ENCODE measurements at regions not wholly inside any gene's neighbourhood (a gene's known extent, or its start where the extent isn't known, plus 50 kb on each side); places are given as distances from the start of the nearest gene placed in this dataset.

DNA sequence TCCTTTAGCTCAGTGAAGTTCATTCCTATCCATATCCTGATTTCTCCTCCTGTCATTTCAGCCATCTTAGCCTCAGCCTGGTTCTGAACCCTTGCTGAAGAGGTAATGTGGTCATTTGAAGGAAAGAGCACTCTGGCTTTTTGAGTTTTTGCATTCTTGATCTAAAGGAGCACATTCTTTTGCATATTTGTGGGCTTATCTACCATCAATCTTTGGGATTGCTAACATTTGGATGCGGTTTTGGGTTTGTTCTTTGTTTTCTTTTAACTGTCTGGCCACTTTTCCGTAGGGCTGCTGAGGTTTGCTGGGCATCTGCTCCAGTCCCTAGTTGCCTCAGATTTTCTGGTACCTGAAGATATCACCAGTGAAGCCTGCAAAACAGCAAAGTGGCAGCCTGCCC is 238.3 kb downstream of the EPM2A start:
- TF ChIP-seq, protein P1, sequence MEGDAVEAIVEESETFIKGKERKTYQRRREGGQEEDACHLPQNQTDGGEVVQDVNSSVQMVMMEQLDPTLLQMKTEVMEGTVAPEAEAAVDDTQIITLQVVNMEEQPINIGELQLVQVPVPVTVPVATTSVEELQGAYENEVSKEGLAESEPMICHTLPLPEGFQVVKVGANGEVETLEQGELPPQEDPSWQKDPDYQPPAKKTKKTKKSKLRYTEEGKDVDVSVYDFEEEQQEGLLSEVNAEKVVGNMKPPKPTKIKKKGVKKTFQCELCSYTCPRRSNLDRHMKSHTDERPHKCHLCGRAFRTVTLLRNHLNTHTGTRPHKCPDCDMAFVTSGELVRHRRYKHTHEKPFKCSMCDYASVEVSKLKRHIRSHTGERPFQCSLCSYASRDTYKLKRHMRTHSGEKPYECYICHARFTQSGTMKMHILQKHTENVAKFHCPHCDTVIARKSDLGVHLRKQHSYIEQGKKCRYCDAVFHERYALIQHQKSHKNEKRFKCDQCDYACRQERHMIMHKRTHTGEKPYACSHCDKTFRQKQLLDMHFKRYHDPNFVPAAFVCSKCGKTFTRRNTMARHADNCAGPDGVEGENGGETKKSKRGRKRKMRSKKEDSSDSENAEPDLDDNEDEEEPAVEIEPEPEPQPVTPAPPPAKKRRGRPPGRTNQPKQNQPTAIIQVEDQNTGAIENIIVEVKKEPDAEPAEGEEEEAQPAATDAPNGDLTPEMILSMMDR (IDR thresholded peaks at IDR 0.05; ENCODE audit: extremely low read depth, missing control alignments): no peak
- no peak for DNase-seq (ENCODE audit: low spot score)

DNA sequence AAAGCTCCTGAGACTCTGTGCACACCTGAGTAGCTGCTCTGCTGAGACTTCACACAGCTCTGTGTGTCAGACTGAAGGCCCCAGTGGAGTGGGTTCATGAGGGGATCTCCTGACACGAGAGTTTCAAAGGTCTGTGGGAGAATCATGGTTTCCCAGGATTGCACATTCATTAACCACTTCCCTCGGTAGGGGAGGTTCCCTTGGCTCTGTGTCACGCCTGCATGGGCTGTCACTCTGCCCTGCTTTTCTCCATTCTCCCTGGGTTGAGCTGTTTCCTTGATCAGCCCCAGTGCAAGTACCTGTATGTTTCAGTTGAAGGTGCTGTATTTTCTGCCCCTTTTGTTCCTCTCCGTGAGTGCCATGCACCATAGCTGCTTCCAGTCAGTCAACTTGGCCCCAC is 236.9 kb downstream of the EPM2A start:
- no peak for DNase-seq (ENCODE audit: low spot score)
- TF ChIP-seq, protein P1 (IDR thresholded peaks at IDR 0.05; ENCODE audit: extremely low read depth, missing control alignments): no peak

DNA sequence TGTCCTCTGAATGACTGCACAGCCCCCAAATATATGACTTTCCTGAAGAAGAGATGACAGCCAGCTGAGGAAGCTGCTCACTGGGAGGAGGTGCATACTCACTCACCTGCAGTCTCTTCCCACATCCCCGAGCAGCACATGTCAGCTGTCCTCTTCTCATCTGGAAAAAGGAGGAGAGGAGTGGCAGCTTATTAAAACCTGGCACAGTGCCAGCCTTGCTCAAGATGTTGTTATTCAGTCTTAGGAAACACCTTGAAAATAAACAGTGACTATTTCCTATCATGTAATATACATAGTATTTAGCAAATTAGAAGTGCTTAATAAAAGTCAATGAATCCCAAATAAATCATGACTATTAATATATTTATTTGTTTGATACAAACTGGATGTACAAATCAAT is 232.9 kb downstream of the EPM2A start:
- DNase-seq (ENCODE audit: low spot score): no peak
- TF ChIP-seq, protein P1 (IDR thresholded peaks at IDR 0.05; ENCODE audit: extremely low read depth, missing control alignments): no peak

DNA sequence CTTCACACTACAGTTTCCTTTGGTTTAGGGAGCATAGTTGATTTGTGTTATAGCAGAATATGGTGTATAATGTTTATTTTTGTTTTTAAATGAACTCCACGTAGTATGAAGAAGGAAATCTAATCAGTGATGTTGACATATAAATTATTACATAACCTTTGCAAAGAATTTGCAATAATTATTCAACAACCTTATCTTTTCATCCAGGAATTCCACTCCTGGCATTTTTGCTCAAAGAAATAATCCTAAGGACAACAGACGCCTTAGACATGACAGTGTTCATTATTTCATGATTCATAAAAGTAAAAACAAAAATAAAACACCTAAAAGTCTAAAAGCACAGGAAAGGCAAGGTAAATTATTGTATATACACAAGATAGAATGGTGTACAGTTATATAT is 229.2 kb downstream of the EPM2A start:
- TF ChIP-seq, protein P1 (IDR thresholded peaks at IDR 0.05; ENCODE audit: extremely low read depth, missing control alignments): no peak
- no peak for DNase-seq (ENCODE audit: low spot score)

DNA sequence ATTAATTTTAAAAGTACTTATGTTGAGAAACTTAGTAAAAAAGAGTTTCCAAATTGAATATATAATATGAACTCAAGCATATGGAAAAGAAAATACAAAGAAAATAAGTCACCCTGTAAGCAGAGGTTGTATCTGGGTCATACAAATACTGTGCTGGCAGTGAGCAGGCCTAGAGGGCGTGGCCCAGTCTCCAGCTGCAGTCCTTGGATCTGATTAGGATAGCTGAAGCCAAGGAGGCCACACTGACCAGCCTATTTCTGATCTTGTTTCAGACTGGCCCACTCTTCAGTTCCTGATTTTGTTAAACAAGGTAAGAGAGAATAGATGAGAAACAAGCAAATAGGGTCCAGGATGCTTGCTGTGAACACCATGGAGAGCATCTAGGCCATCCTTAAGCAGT is 228.8 kb downstream of the EPM2A start:
- TF ChIP-seq, protein P1 (IDR thresholded peaks at IDR 0.05; ENCODE audit: extremely low read depth, missing control alignments): no peak
- no peak for DNase-seq (ENCODE audit: low spot score)

DNA sequence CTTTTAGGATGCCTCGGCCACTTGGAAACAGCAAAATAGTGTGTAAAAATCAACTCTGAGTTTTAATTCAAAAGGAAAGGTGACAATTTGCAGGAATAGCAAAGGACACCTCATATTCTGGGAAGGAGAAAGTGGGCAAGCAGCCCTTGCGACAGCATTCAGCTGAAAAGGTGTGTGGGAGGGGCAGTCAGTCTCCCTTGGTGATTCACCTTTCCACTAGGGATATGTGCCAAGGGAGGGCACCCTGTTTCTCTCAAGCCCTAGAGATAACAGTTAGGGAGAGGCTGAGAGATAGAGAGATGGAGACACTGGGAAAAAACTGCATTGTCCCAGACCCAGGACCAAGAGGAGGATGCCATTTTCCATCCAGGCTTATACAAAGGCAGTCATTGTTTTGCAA is 228.1 kb downstream of the EPM2A start:
- TF ChIP-seq, protein P1 (IDR thresholded peaks at IDR 0.05; ENCODE audit: extremely low read depth, missing control alignments): no peak
- DNase-seq (ENCODE audit: low spot score): no peak

DNA sequence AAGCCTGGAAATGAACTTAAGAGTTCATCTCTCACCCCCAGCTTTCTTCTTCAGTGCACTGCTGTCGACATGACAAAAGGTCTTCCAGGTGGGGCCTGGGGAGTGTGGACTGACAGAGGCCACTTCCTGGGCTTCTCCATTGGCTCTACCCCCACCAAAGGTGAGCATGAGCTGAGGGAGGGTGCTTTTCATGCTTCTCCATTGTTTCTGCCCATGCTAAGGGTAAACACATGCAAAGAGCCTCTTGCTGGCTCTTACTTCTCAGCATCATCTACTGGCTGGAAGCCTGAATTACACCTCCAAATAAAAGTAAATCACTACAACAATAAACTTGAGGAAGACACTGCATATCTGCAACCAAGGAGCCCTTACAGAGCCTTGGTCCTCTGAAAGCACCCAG is 227.2 kb downstream of the EPM2A start:
- TF ChIP-seq, protein P1 (IDR thresholded peaks at IDR 0.05; ENCODE audit: extremely low read depth, missing control alignments): no peak
- no peak for DNase-seq (ENCODE audit: low spot score)

Measured in GM20000 (cell line).